ENCODE measurements at regions not wholly inside any gene's neighbourhood (a gene's known extent, or its start where the extent isn't known, plus 50 kb on each side); places are given as distances from the start of the nearest gene placed in this dataset.

DNA sequence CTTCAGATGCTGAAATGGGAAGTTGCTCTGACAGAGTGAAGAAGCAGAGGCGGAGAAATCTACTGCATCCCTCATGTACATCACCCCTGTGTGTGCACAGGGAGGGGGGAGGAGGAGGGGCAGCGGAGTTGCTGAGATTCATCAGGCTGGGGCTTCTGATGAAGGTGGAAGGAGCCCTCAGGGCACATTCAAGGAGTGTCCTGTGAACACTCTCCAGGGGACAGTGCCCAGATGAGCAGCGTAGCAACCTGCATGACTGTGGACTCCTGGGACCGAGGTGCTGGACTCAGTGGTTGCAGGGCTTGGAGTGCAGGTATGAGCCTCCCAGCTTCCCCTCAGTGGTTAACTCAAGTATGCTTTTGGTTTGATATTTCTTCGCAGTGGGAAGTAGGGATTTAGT lies 257.8 kb upstream of the B3GAT1 start:
- Histone ChIP-seq H3K27me3 (peaks cover 0 to 77% (median 45%) of the 10 kb centered on the region in 7 donors), H3K36me3 (no peaks in the 10 kb centered on the region), H3K4me1 (no peaks in the 10 kb centered on the region), H3K4me3 (no peak overlapping the region), H3K9me3 (peaks cover 0 to 22% (median 0%) of the 10 kb centered on the region in 11 donors), H3K27ac (no peak overlapping the region)
- WGBS, 2 donors, result 81 to 89% methylated on average over 5 of the region's 5 CpGs
- TF ChIP-seq, protein P1, sequence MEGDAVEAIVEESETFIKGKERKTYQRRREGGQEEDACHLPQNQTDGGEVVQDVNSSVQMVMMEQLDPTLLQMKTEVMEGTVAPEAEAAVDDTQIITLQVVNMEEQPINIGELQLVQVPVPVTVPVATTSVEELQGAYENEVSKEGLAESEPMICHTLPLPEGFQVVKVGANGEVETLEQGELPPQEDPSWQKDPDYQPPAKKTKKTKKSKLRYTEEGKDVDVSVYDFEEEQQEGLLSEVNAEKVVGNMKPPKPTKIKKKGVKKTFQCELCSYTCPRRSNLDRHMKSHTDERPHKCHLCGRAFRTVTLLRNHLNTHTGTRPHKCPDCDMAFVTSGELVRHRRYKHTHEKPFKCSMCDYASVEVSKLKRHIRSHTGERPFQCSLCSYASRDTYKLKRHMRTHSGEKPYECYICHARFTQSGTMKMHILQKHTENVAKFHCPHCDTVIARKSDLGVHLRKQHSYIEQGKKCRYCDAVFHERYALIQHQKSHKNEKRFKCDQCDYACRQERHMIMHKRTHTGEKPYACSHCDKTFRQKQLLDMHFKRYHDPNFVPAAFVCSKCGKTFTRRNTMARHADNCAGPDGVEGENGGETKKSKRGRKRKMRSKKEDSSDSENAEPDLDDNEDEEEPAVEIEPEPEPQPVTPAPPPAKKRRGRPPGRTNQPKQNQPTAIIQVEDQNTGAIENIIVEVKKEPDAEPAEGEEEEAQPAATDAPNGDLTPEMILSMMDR (IDR thresholded peaks at IDR 0.05), result no peak
- ATAC-seq (no peak), DNase-seq (no peak)
- intact Hi-C loops (cut with DNase I), result loop anchor here in 1 of 10 donors (10.0 kb wide), 1 partner anchor 55 kb away; no protein-coding TSS in a partner anchor

GRCh38 chr11:134668796-134669195 lies 256.8 kb upstream of the B3GAT1 start:
- Histone ChIP-seq H3K9me3 (peaks cover 0 to 13% (median 0%) of the 10 kb centered on the region in 11 donors), H3K27ac (no peak overlapping the region), H3K36me3 (no peaks in the 10 kb centered on the region), H3K4me1 (no peaks in the 10 kb centered on the region), H3K4me3 (no peak overlapping the region), H3K27me3 (peaks cover 0 to 79% (median 45%) of the 10 kb centered on the region in 7 donors)
- WGBS, 2 donors, result 82 to 85% methylated on average over 3 of the region's 3 CpGs
- TF ChIP-seq, protein P1 (IDR thresholded peaks at IDR 0.05), result no peak
- intact Hi-C loops (cut with DNase I), result no loop called here
- DNase-seq, result no peak
- no peak for ATAC-seq

DNA sequence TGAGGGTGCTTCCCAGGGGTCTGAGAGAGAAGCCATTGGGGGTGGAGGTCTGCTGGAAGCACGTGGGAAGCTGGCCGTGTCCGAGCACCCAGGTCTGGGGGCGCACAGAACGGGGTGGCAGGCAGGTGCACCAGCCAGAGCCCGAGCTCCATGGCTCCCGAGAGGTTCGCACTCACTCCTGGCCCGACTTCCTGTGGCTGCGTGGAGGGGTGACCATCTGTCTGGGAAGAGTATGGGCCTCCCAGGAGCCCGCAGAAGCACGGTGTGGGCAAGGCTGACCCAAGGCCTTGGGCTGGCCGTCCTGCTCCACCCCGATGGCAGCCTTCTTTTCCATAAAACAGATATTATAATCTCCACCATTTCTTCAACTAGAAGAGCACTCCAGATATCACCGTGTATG lies 256.0 kb upstream of the B3GAT1 start:
- no peak overlapping the region for H3K4me3 ChIP-seq
- H3K27me3 ChIP-seq, result peaks cover 0 to 79% (median 45%) of the 10 kb centered on the region in 7 donors
- WGBS, 2 donors, result 79 to 80% methylated on average over 15 of the region's 15 CpGs
- TF ChIP-seq, protein P1 (IDR thresholded peaks at IDR 0.05), result no peak
- intact Hi-C loops (cut with DNase I), result no loop called here
- peaks cover 0 to 7% (median 0%) of the 10 kb centered on the region in 11 donors for H3K9me3 ChIP-seq
- no peaks in the 10 kb centered on the region for H3K36me3 ChIP-seq
- H3K27ac ChIP-seq, result no peak overlapping the region
- no peak for DNase-seq
- no peak for ATAC-seq
- no peaks in the 10 kb centered on the region for H3K4me1 ChIP-seq

GRCh38 chr11:134667505-134667904 lies 255.5 kb upstream of the B3GAT1 start:
- Histone ChIP-seq H3K4me1 (no peaks in the 10 kb centered on the region), H3K9me3 (peaks cover 0 to 7% (median 0%) of the 10 kb centered on the region in 11 donors), H3K4me3 (no peak overlapping the region), H3K27ac (no peak overlapping the region), H3K36me3 (no peaks in the 10 kb centered on the region), H3K27me3 (peaks cover 0 to 77% (median 45%) of the 10 kb centered on the region in 7 donors)
- no peak for ATAC-seq
- WGBS, 2 donors, result 60 to 61% methylated on average over 9 of the region's 9 CpGs
- DNase-seq, result no peak
- TF ChIP-seq, protein P1 (IDR thresholded peaks at IDR 0.05), result no peak
- intact Hi-C loops (cut with DNase I), result no loop called here

All from heart right ventricle (tissue), 16 donors.